Peyer's patch (tissue), 4 donors: ENCODE measurements at regions not wholly inside any gene's neighbourhood (a gene's known extent, or its start where the extent isn't known, plus 50 kb on each side); places are given as distances from the start of the nearest gene placed in this dataset.

Source experiments
- DNase-seq, 3 donors: peaks; one replicate each; pipeline ENCODE4 v3.0.0-alpha.2; 2017 to 2019
- H3K27ac ChIP-seq, 4 donors: fragments of 200-600 bp; sonication (generic); one replicate each; pipeline ENCODE4 v1.5.1; 2016 to 2019
- H3K27me3 ChIP-seq, 2 donors: fragments of 200-600 bp; sonication (generic); one replicate each; pipeline ENCODE4 v1.5.1; 2019
- H3K36me3 ChIP-seq, 3 donors: fragments of 200-600 bp; sonication (generic); one replicate each; pipeline ENCODE4 v1.5.1; 2016 to 2019
- H3K4me1 ChIP-seq, 4 donors: fragments of 200-600 bp; sonication (generic); one replicate each; pipeline ENCODE4 v1.5.1; 2016 to 2019
- H3K4me3 ChIP-seq, 4 donors: fragments of 200-600 bp; sonication (generic); 1 replicate in 3 of 4; 2 replicates in 1 of 4; pipeline ENCODE4 v1.5.1; 2016 to 2019; ENCODE audit warnings: mild to moderate bottlenecking in 1 of 4
- H3K9me3 ChIP-seq, 4 donors: fragments of 200-600 bp; sonication (generic); one replicate each; pipeline ENCODE4 v1.5.1; 2016 to 2019; ENCODE audit warnings: mild to moderate bottlenecking in 1 of 4
- CTCF ChIP-seq, 6 experiments: fragments of 450-650 bp in 4 of 6; fragments of 200-600 bp in 2 of 6; sonication (generic) in 1 of 6; IDR thresholded peaks; one replicate each; pipeline ENCODE4 v1.5.1; 2017 to 2019; ENCODE audit warnings: antibody characterized with exemption in 6 of 6, mild to moderate bottlenecking in 3 of 6, moderate library complexity in 1 of 6
- POLR2A ChIP-seq, 2 donors: fragments of 450-650 bp; IDR thresholded peaks; one replicate each; pipeline ENCODE4 v1.5.1; 2017; ENCODE audit warnings: antibody characterized with exemption in 2 of 2, mild to moderate bottlenecking in 2 of 2, moderate library complexity in 2 of 2

DNA sequence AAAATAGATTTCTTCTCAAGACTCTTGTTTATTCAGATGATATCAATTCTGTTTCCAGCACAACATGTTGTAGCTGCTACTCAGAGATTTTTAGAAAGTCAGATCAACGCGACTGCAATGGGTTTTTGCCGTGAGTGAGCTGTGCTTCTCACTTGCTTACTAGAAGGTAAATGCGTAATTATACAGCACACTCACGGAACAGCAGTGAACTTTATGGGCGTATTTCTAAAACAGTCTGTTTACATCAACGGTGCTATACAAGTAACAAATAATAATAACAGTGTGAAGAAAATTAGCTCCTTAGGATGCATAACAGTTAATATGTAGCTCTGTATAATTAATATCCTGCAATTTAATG is 533.6 kb downstream of the RNF144A start:
- peak overlapping the region in 3 of 4 donors; percentile 27 to 35 (median 28) for H3K27ac ChIP-seq
- no peak for TF ChIP-seq POLR2A (IDR thresholded peaks at IDR 0.05)
- no peak for TF ChIP-seq CTCF (IDR thresholded peaks at IDR 0.05)
- H3K4me3 ChIP-seq = no peak overlapping the region
- DNase-seq = no peak
- no peaks in the 10 kb centered on the region for H3K9me3 ChIP-seq
- H3K27me3 ChIP-seq = no peaks in the 10 kb centered on the region
- no peaks in the 10 kb centered on the region for H3K36me3 ChIP-seq
- no peaks in the 10 kb centered on the region for H3K4me1 ChIP-seq

DNA sequence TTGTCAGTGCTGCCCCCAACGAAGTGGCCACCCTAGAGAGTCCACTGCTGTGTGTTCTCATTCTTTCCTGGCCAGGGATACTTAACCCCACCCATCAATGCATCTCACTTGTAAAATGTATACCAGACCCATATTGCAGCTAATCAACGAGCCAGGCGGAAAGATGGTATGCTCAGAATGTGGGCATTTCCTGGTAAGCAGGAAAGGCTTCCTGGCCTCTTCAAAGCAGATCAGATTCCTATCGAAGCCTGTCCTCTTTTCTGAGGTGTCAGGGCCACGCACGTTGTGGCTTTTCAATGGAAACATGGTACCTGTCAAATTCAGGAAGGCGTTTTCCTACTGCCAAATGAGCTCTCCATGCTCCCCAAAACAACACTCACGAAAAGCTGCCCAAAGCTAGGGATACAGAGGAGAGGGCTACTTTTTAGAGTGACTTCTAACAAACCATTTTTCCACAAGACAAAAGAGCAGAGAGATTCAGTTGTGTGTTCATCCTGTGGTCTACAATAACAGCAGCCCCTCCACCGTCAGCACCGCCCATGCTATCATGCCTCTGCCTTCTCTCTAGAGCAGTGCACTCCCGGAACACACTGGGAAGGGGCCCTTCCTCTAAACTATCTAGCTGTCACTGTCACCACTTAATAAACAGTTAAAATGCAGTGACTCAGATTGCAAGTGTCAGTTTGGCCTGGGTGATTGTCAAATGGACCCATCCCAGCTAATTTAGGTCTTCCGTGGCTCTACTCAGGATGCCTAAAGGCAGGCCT is 535.1 kb downstream of the RNF144A start:
- H3K4me3 ChIP-seq = no peak overlapping the region
- no peaks in the 10 kb centered on the region for H3K9me3 ChIP-seq
- H3K36me3 ChIP-seq = no peaks in the 10 kb centered on the region
- no peaks in the 10 kb centered on the region for H3K4me1 ChIP-seq
- no peak for TF ChIP-seq CTCF (IDR thresholded peaks at IDR 0.05)
- TF ChIP-seq POLR2A (IDR thresholded peaks at IDR 0.05) = no peak
- no peak for DNase-seq
- no peaks in the 10 kb centered on the region for H3K27me3 ChIP-seq
- H3K27ac ChIP-seq = peak overlapping the region in 2 of 4 donors; percentile 8 to 33

DNA sequence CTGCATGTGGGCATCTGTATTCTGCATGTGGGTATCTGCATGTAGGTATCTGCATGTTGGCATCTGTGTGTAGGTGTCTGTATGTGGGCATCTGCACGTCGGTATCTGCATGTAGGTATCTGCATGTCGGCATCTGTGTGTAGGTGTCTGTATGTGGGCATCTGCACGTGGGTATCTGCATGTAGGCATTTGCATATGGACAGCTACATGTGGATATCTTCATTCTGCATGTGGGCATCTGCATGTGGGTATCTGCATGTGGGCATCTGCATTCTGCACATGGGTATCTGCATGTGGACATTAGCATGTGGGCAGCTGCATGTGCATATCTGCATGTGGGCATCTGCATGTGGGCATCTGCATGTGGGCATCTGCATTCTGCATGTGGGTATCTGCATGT is 537.4 kb downstream of the RNF144A start:
- H3K4me1 ChIP-seq = no peaks in the 10 kb centered on the region
- H3K4me3 ChIP-seq = no peak overlapping the region
- no peak for DNase-seq
- no peak overlapping the region for H3K27ac ChIP-seq
- no peaks in the 10 kb centered on the region for H3K27me3 ChIP-seq
- H3K36me3 ChIP-seq = no peaks in the 10 kb centered on the region
- no peaks in the 10 kb centered on the region for H3K9me3 ChIP-seq
- TF ChIP-seq CTCF (IDR thresholded peaks at IDR 0.05) = no peak
- TF ChIP-seq POLR2A (IDR thresholded peaks at IDR 0.05) = no peak

GRCh38 chr2:7456762-7457161 is 539.5 kb downstream of the RNF144A start:
- TF ChIP-seq CTCF (IDR thresholded peaks at IDR 0.05) = no peak
- no peak for TF ChIP-seq POLR2A (IDR thresholded peaks at IDR 0.05)
- no peak for DNase-seq
- Histone ChIP-seq H3K9me3 (no peaks in the 10 kb centered on the region), H3K4me1 (no peaks in the 10 kb centered on the region), H3K27ac (no peak overlapping the region), H3K27me3 (no peaks in the 10 kb centered on the region), H3K36me3 (no peaks in the 10 kb centered on the region), H3K4me3 (no peak overlapping the region)

DNA sequence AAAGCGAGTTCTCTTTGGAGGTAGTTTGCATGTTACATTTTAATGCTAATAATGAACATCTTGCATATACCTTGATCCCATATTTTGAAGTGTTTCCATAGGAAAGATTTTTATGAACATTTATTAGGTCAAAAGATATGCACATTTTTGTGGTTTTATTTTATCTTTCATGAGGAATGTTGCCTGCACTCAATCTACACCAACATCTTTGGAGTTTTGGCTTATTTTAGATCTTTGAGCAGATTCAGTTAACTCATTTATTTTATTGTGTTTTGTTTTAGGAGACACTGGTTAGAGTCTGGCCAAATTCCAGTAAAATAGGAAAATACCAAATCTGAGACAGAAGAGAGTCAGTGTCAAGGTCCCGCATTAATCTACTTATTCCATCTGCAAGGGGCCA is 540.9 kb downstream of the RNF144A start:
- no peak for DNase-seq
- no peak overlapping the region for H3K27ac ChIP-seq
- no peaks in the 10 kb centered on the region for H3K4me1 ChIP-seq
- no peaks in the 10 kb centered on the region for H3K27me3 ChIP-seq
- no peaks in the 10 kb centered on the region for H3K9me3 ChIP-seq
- no peak for TF ChIP-seq CTCF (IDR thresholded peaks at IDR 0.05)
- TF ChIP-seq POLR2A (IDR thresholded peaks at IDR 0.05) = no peak
- no peak overlapping the region for H3K4me3 ChIP-seq
- no peaks in the 10 kb centered on the region for H3K36me3 ChIP-seq
